Adipocyte (in vitro differentiated cells): ENCODE measurements at regions not wholly inside any gene's neighbourhood (a gene's known extent, or its start where the extent isn't known, plus 50 kb on each side); places are given as distances from the start of the nearest gene placed in this dataset.

Experiments used
- DNase-seq: peaks from one replicate; pipeline ENCODE4 v3.0.0-alpha.2; 2015; ENCODE audit warnings: low read depth
- H3K27me3 ChIP-seq: replicated peaks from 2 replicates; pipeline ENCODE4 v1.7.0; 2013; ENCODE audit warnings: mild to moderate bottlenecking, low read length, moderate library complexity; ENCODE audit not compliant: control insufficient read depth, insufficient read depth
- H3K36me3 ChIP-seq: 2 replicates; pipeline ENCODE4 v1.7.0; 2013; ENCODE audit warnings: low read length, mild to moderate bottlenecking, moderate library complexity; ENCODE audit not compliant: control insufficient read depth, insufficient read depth, severe bottlenecking
- H3K4me1 ChIP-seq: 2 replicates; pipeline ENCODE4 v1.7.0; 2013; ENCODE audit warnings: mild to moderate bottlenecking, low read length, moderate library complexity; ENCODE audit not compliant: control insufficient read depth, insufficient read depth
- H3K4me3 ChIP-seq: 2 replicates; pipeline ENCODE4 v1.7.0; 2013; ENCODE audit warnings: mild to moderate bottlenecking, low read length, moderate library complexity
- H3K9ac ChIP-seq: 2 replicates; pipeline ENCODE4 v1.7.0; 2013; ENCODE audit warnings: mild to moderate bottlenecking, low read length, moderate library complexity
- H3K9me3 ChIP-seq: 2 replicates; pipeline ENCODE4 v1.7.0; 2013; ENCODE audit warnings: mild to moderate bottlenecking, low read length, moderate library complexity; ENCODE audit not compliant: control insufficient read depth

- H3K4me1 ChIP-seq, result peaks cover 9% of the 10 kb centered on the region
- H3K36me3 ChIP-seq, result no peaks in the 10 kb centered on the region
- H3K9me3 ChIP-seq, result no peaks in the 10 kb centered on the region
- H3K9ac ChIP-seq, result no peak overlapping the region
- H3K27me3 ChIP-seq, result peaks cover 23% of the 10 kb centered on the region
- no peak for DNase-seq
- no peak overlapping the region for H3K4me3 ChIP-seq
Measured at GRCh38 chr2:100726866-100727265, 93.1 kb upstream of the NPAS2 start.

- H3K4me3 ChIP-seq, result no peak overlapping the region
- H3K36me3 ChIP-seq, result no peaks in the 10 kb centered on the region
- H3K27me3 ChIP-seq, result no peaks in the 10 kb centered on the region
- peak; percentile 91 for DNase-seq
- peaks cover 31% of the 10 kb centered on the region for H3K4me1 ChIP-seq
- H3K9me3 ChIP-seq, result no peaks in the 10 kb centered on the region
- H3K9ac ChIP-seq, result no peak overlapping the region
Measured at GRCh38 chr2:100730290-100730868, 89.6 kb upstream of the NPAS2 start.

- H3K9ac ChIP-seq, result no peak overlapping the region
- peaks cover 31% of the 10 kb centered on the region for H3K4me1 ChIP-seq
- H3K9me3 ChIP-seq, result no peaks in the 10 kb centered on the region
- H3K36me3 ChIP-seq, result no peaks in the 10 kb centered on the region
- peak; percentile 59 for DNase-seq
- no peak overlapping the region for H3K4me3 ChIP-seq
- no peaks in the 10 kb centered on the region for H3K27me3 ChIP-seq
Measured at GRCh38 chr2:100731535-100731981, 88.4 kb upstream of the NPAS2 start.

GRCh38 chr2:100733391-100734187, 86.3 kb upstream of the NPAS2 start:
- H3K4me1 ChIP-seq, result peaks cover 31% of the 10 kb centered on the region
- H3K36me3 ChIP-seq, result no peaks in the 10 kb centered on the region
- no peaks in the 10 kb centered on the region for H3K9me3 ChIP-seq
- peak overlapping the region; percentile 51 for H3K4me3 ChIP-seq
- peak; percentile 85 for DNase-seq
- no peaks in the 10 kb centered on the region for H3K27me3 ChIP-seq
- H3K9ac ChIP-seq, result peak overlapping the region; percentile 57

DNA sequence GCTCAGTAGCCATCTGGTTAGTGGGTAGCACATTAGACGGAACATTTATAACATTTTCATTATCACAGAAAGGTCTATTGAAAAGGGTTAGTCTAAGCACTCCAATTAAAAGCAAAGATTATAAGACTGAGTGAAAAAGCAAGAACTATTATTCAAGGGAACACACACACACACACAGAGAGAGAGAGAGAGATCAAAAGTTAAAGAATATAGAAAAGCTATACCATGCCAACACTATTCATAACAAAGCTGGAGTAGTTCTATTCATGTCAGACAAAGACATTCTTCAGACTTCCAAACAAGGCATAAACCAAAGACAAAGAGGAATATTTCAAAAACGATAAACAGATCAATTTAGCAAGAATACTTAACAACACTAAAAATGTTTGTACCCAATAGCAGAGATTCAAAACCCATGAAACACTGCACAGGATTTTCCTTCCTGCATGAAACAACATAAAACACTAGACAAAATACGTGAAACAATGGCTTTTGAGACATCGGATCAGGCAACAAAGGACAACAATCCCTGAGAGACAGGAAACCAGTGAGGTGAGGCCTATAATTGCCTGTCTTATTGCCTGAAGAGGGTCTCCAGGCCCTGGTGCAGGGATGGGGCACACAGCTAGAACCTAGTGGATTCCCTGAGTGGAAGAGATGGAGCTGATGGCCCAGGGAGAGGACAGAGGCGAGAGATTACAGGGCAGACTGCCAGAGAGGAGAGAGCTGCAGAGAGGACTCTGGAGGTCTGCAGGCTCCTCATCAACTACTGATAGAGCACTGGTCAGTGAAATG, 83.6 kb upstream of the NPAS2 start:
- Histone ChIP-seq H3K4me1 (peaks cover 27% of the 10 kb centered on the region), H3K9me3 (no peaks in the 10 kb centered on the region), H3K9ac (no peak overlapping the region), H3K27me3 (no peaks in the 10 kb centered on the region), H3K4me3 (no peak overlapping the region), H3K36me3 (no peaks in the 10 kb centered on the region)
- DNase-seq, result no peak

DNA sequence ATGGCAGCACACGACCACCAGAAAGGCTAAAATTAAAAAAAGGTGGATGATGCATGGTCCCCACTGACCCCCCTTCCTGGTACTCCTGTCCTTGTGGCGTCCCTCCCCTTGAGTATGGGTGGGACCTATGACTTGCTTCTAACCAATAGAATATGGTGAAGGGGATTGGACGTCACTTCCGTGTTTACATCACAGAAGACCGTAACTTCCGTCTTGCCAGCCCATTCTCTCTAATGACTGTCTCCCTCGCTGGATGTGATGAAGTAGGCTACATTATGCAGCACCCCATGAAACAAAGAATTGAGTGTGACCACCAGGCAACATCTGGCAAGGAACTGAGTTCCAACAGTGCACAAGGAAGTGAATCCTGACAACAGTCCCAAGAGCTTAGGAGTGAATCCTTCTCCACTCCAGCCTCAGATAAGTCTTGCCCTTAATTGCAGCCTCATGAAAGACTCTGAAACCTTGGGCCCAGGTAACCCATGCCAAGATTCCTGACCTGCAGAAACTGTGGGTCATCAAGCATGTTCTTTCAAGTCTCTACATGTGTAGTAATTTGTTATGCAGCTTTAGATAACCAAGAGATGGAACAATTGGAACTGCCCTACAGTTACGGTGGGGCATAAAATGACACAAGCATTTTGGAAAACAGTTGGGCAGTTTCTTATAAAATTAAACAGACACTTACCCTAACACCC, 80.1 kb upstream of the NPAS2 start:
- H3K9me3 ChIP-seq, result no peaks in the 10 kb centered on the region
- no peak for DNase-seq
- H3K4me1 ChIP-seq, result peaks cover 23% of the 10 kb centered on the region
- H3K36me3 ChIP-seq, result no peaks in the 10 kb centered on the region
- no peak overlapping the region for H3K4me3 ChIP-seq
- no peak overlapping the region for H3K9ac ChIP-seq
- H3K27me3 ChIP-seq, result no peaks in the 10 kb centered on the region

- peak; percentile 45 for DNase-seq
- Histone ChIP-seq H3K4me3 (peak overlapping the region; percentile 16), H3K9ac (no peak overlapping the region), H3K4me1 (peaks cover 23% of the 10 kb centered on the region), H3K27me3 (no peaks in the 10 kb centered on the region), H3K36me3 (no peaks in the 10 kb centered on the region), H3K9me3 (no peaks in the 10 kb centered on the region)
Measured at GRCh38 chr2:100741880-100742276, 78.1 kb upstream of the NPAS2 start.

- Histone ChIP-seq H3K27me3 (no peaks in the 10 kb centered on the region), H3K4me3 (peak overlapping the region; percentile 43), H3K36me3 (no peaks in the 10 kb centered on the region), H3K9ac (peak overlapping the region; percentile 35), H3K4me1 (peaks cover 26% of the 10 kb centered on the region), H3K9me3 (no peaks in the 10 kb centered on the region)
- DNase-seq, result peak; percentile 97
Measured at GRCh38 chr2:100742277-100743254, 77.4 kb upstream of the NPAS2 start.

GRCh38 chr2:100743741-100744140, 76.2 kb upstream of the NPAS2 start:
- no peaks in the 10 kb centered on the region for H3K36me3 ChIP-seq
- no peaks in the 10 kb centered on the region for H3K9me3 ChIP-seq
- no peak for DNase-seq
- no peaks in the 10 kb centered on the region for H3K27me3 ChIP-seq
- H3K9ac ChIP-seq, result no peak overlapping the region
- peaks cover 37% of the 10 kb centered on the region for H3K4me1 ChIP-seq
- no peak overlapping the region for H3K4me3 ChIP-seq

GRCh38 chr2:100744184-100744583, 75.8 kb upstream of the NPAS2 start:
- Histone ChIP-seq H3K27me3 (no peaks in the 10 kb centered on the region), H3K4me1 (peaks cover 37% of the 10 kb centered on the region), H3K4me3 (no peak overlapping the region), H3K9me3 (no peaks in the 10 kb centered on the region), H3K9ac (no peak overlapping the region), H3K36me3 (no peaks in the 10 kb centered on the region)
- DNase-seq, result no peak
